Thymus (tissue), 11 donors: ENCODE measurements at regions not wholly inside any gene's neighbourhood (a gene's known extent, or its start where the extent isn't known, plus 50 kb on each side); places are given as distances from the start of the nearest gene placed in this dataset.

ENCODE experiments used
- DNase-seq, 9 donors: peaks; one replicate each; pipeline ENCODE4 v3.0.0-alpha.2; 2013; ENCODE audit warnings: low spot score in 9 of 9, low read depth in 6 of 9, missing footprints in 1 of 9
- H3K27ac ChIP-seq, 2 donors: one replicate each; pipeline ENCODE4 v1.5.1; 2013; ENCODE audit warnings: control low read depth in 1 of 2, low read depth in 1 of 2, low read length in 1 of 2, mild to moderate bottlenecking in 1 of 2, moderate library complexity in 1 of 2
- H3K27me3 ChIP-seq, 2 donors: one replicate each; pipeline ENCODE4 v1.5.1; 2013; ENCODE audit warnings: low read length in 1 of 2; ENCODE audit not compliant: control insufficient read depth in 2 of 2, insufficient read depth in 1 of 2
- H3K36me3 ChIP-seq, 2 donors: one replicate each; pipeline ENCODE4 v1.5.1; 2013; ENCODE audit warnings: low read length in 1 of 2, mild to moderate bottlenecking in 1 of 2, moderate library complexity in 1 of 2; ENCODE audit not compliant: control insufficient read depth in 2 of 2, insufficient read depth in 2 of 2
- H3K4me1 ChIP-seq, 2 donors: one replicate each; pipeline ENCODE4 v1.5.1; 2013; ENCODE audit warnings: low read length in 2 of 2; ENCODE audit not compliant: control insufficient read depth in 2 of 2, insufficient read depth in 2 of 2
- H3K4me3 ChIP-seq, 2 donors: one replicate each; pipeline ENCODE4 v1.5.1; 2013; ENCODE audit warnings: low read length in 2 of 2, control low read depth in 1 of 2, mild to moderate bottlenecking in 1 of 2
- H3K9me3 ChIP-seq, 2 donors: one replicate each; pipeline ENCODE4 v1.5.1; 2013; ENCODE audit warnings: low read length in 1 of 2, mild to moderate bottlenecking in 1 of 2; ENCODE audit not compliant: control insufficient read depth in 2 of 2, insufficient read depth in 1 of 2
- WGBS: extraction: QIAGEN DNeasy Blood & Tissue Kit; methylation state at CpG from one replicate; pipeline ENCODE4 v1.1.7; 2013; 5-methylcytosine and 5-hydroxymethylcytosine counted together
- donor health status: healthy.

DNA sequence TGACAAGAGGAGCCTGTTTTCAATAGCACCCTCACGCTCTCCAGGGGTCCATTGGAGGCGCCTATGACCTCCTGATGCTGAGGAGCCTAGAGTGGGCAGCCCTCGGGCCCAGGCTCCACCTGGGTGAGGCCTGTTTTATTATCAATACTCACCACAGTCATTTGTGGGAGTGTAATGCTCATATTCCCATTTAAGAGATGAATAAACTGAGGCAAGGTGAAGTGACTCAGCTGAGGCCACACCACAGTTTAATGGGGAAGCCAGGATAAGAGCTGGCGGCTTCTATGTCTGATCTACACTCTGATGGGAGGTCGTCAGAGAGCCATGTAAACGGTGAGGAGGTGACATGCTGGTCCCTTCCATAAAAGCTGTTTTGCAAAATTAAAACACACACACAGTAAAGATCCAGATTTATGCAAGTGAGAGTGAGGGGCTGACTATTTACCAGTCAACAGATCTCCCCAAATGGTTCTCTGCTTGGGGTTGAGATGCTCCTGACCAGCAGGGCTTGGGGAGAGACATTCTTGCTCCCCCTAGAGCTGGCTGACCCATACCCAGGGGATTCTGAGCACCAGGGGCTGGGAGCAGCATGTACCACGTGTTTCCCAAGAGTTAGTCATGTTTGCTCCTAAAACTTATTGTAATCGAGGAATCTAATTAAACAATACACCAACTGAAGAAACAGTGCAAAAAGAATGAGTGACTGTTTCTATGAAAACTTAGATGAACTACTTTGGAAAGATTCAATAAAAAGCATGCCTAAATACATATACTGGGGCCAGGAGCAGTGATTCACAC is 81.0 kb upstream of the INSIG1 start:
- Histone ChIP-seq H3K9me3 (no peaks in the 10 kb centered on the region), H3K4me1 (peaks cover 0 to 6% of the 10 kb centered on the region in 2 donors), H3K4me3 (no peak overlapping the region), H3K27me3 (peaks cover 0 to 21% of the 10 kb centered on the region in 2 donors), H3K36me3 (no peaks in the 10 kb centered on the region), H3K27ac (no peak overlapping the region)
- no peak for DNase-seq
- 93% methylated on average over 8 of the region's 8 CpGs for WGBS

DNA sequence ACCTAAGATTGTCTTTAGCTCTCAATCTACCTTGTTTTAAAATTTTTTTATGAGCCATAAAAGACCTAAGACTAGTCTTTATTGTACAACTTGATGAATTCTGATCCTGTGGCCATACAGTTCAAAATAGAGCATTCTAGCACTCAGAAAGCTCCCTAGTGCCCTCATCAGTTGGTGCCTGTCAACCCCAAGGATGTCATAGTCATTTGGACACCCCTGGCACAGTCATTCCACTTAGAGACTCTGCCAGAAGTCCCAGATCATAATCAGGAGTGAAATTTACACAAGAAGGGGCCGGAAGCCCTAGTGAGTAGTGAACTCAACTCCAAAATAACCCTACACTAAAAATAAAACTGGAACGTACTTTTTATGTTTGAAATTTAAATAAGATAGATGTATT is 80.0 kb upstream of the INSIG1 start:
- 93% methylated on average over 2 of the region's 2 CpGs for WGBS
- no peak for DNase-seq
- Histone ChIP-seq H3K4me3 (no peak overlapping the region), H3K27me3 (peaks cover 0 to 22% of the 10 kb centered on the region in 2 donors), H3K9me3 (no peaks in the 10 kb centered on the region), H3K27ac (no peak overlapping the region), H3K4me1 (peaks cover 0 to 6% of the 10 kb centered on the region in 2 donors), H3K36me3 (no peaks in the 10 kb centered on the region)

DNA sequence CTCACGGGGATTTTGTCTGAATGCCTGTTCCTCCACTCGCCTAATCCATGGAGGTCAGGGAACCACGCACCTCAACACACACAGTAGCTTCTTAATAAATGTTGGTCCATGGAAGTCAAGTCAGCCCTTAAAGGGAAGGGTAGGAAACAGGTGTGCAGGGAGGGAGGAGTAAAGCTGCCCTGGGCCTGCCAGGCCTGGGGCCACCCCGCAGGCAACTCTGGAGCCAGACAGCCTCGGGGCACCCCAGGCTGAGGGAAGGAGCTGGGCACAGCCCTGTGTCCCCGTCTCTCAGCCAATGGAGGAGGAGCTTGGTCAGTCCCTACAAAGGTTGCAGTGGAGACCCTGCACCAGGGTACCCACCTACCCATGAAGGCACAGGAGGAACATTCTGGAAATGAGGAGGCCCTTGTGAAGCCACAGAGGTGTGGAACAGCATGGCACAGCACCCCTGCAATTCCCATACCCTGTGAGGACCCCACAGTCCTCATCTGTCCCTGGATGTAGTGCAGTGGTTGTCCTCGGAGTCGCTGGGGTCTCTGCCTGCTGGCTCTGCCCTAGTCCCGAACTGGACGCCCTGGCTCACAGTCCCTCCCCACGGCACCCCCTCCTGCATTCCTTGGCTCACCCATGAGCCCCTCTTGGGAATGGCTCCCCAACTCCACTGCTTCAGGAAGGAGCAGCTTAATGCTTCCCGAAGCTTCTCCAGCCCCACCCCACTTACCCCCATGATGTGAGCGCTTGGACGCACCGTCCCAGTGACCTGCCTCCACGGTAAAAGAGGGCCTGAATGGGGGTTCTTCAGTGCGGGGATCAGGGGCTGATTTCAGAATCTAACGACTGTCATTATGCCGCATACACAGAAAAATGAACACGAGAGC is 79.2 kb upstream of the INSIG1 start:
- Histone ChIP-seq H3K4me1 (peaks cover 0 to 6% of the 10 kb centered on the region in 2 donors), H3K4me3 (no peak overlapping the region), H3K27me3 (peaks cover 0 to 24% of the 10 kb centered on the region in 2 donors), H3K9me3 (no peaks in the 10 kb centered on the region), H3K27ac (no peak overlapping the region), H3K36me3 (no peaks in the 10 kb centered on the region)
- WGBS: 91% methylated on average over 20 of the region's 20 CpGs
- no peak for DNase-seq

DNA sequence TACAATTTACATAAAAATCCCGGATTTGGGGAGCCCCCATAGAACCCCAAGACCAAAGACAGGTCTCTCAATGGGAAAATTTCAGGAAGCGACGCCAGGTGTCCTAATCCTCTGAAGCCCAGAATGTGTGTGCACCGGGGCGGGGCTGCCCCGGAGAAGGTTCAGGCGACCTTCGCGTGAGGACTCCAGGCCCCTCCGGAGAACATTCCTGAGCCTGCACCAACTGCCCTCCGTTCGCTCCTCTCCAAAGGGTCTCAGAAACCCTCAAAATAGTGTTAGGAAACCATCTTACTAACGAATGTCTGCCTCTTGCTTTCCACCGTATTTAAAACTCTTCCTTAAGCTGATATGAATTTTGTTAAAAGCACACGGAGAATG is 78.5 kb upstream of the INSIG1 start:
- Histone ChIP-seq H3K27ac (no peak overlapping the region), H3K36me3 (no peaks in the 10 kb centered on the region), H3K4me1 (peaks cover 0 to 4% of the 10 kb centered on the region in 2 donors), H3K9me3 (no peaks in the 10 kb centered on the region), H3K27me3 (peaks cover 0 to 19% of the 10 kb centered on the region in 2 donors), H3K4me3 (no peak overlapping the region)
- WGBS: 98% methylated on average over 15 of the region's 15 CpGs
- no peak for DNase-seq

DNA sequence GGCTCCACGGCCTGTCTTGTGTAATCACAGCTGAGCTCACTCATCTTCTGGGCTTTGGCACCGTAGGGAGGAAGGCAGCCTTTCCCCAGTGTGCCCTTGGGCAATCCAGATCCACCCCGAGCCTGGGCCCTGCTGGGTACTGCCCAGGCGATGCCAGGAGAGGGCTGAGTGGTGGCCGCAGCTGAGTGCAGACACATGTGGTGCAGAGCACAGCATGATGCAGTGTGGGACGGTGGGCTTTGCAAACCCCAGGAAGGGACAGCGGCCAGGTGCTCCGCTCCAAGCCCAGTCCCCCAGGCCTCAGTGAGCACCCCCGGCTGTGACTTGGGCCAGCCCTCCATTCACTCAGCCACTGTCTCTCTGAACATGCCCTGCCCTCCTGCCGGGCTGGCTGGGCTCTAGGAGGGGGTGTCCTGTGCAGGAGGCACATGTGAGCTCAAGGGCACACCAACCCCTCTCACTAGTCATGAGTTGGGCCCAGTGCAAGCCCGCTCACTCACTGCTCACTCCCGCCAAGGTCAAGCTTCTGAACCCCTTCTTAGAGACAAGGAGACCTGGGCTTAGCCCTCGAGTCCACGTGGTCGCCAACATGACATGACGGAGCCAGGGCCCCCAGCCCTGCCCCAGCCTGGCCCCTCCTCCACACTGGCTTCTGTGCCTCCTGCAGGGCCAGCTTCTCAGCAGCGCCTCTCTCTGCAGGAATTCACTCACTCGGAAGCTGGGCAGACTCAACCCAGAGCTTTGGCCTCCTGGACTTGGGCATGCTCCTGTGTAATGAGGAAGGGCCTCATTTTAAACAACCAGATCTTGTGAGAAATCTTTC is 77.5 kb upstream of the INSIG1 start:
- peaks cover 0 to 10% of the 10 kb centered on the region in 2 donors for H3K27me3 ChIP-seq
- no peaks in the 10 kb centered on the region for H3K4me1 ChIP-seq
- no peak overlapping the region for H3K27ac ChIP-seq
- no peak overlapping the region for H3K4me3 ChIP-seq
- DNase-seq: no peak
- no peaks in the 10 kb centered on the region for H3K36me3 ChIP-seq
- 97% methylated on average over 18 of the region's 18 CpGs for WGBS
- H3K9me3 ChIP-seq: no peaks in the 10 kb centered on the region

DNA sequence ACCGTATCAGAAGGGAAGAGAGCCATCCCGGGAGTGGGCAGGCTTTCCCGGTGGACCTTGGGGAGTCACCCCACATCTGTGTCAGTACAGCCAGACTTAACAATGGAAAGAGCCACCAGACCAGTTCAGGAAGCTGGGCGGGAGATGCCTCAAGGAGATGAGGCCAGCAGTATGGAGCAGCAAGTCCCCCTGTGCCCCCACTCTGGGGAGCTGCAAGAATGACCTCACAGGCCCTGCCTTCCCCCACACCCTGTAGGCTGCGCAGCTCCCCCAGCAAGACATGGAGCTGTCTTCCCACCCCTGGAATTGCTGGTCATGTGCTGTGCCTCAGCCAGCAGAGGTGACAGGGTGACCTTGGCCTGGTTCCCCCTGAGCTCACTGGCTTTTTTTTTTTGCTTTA is 76.8 kb upstream of the INSIG1 start:
- H3K4me3 ChIP-seq: no peak overlapping the region
- 95% methylated on average over 5 of the region's 5 CpGs for WGBS
- peaks cover 0 to 7% of the 10 kb centered on the region in 2 donors for H3K27me3 ChIP-seq
- H3K36me3 ChIP-seq: no peaks in the 10 kb centered on the region
- DNase-seq: no peak
- no peaks in the 10 kb centered on the region for H3K4me1 ChIP-seq
- H3K27ac ChIP-seq: no peak overlapping the region
- no peaks in the 10 kb centered on the region for H3K9me3 ChIP-seq

DNA sequence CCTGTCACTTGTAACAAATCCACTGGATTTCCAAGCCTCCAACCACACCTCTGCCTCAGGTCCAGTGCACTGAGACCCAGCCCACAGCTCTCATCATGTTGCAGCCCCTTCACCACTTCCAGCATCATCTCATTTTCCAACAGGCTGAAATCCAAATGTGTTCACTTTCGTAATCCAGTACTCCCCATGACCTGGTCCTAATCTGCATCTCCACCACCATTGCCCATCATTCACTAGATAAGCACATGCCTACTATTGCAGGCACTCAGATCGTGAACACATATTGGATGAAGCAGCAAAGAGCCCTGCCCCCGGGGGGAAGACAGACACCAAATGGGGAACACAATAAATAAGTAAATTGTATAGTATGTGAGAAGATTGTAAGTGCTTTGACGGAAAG is 76.1 kb upstream of the INSIG1 start:
- H3K27ac ChIP-seq: no peak overlapping the region
- no peaks in the 10 kb centered on the region for H3K36me3 ChIP-seq
- no peaks in the 10 kb centered on the region for H3K9me3 ChIP-seq
- no peaks in the 10 kb centered on the region for H3K4me1 ChIP-seq
- WGBS: 88% methylated on average over 4 of the region's 4 CpGs
- H3K4me3 ChIP-seq: no peak overlapping the region
- no peak for DNase-seq
- peaks cover 0 to 5% of the 10 kb centered on the region in 2 donors for H3K27me3 ChIP-seq

DNA sequence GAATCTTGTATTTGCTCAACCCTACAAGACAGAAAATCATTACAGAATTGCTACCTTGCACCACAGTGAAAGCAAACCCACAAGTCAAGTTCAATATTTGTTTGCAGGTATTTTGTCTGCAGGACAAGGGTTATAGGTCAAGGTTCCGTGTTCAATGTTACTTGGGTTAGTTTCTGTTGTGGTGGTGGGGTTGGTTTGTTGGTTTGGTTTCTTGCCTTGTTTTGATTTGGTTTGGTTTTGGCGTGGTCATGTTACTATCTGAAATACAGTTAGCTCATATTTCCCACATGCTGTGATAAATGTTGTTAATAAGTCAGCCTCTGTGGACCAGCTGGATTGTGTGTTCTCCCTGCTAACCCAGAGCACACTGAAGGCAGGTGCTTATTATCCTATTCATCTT is 75.6 kb upstream of the INSIG1 start:
- H3K4me1 ChIP-seq: no peaks in the 10 kb centered on the region
- H3K36me3 ChIP-seq: no peaks in the 10 kb centered on the region
- H3K27ac ChIP-seq: no peak overlapping the region
- no peak for DNase-seq
- 67% methylated on average over 2 of the region's 2 CpGs for WGBS
- H3K9me3 ChIP-seq: no peaks in the 10 kb centered on the region
- no peak overlapping the region for H3K4me3 ChIP-seq
- peaks cover 0 to 5% of the 10 kb centered on the region in 2 donors for H3K27me3 ChIP-seq
